GM21723 (cell line): ENCODE measurements at regions not wholly inside any gene's neighbourhood (a gene's known extent, or its start where the extent isn't known, plus 50 kb on each side); places are given as distances from the start of the nearest gene placed in this dataset.
"Not testable (repeated sequence)": the region's sequence is repeated elsewhere in the genome, so short reads cannot be mapped to it uniquely, and the experiment has no call there.

Source experiments
- ATAC-seq: cut with Tn5 transposase; IDR thresholded peaks from one replicate; pipeline ENCODE4 v1.9.1; 2021; ENCODE audit warnings: mild to moderate bottlenecking, moderate library complexity; ENCODE audit not compliant: unreplicated experiment

- no peak for ATAC-seq
Observed at GRCh38 chr22:19599626-19600243, 75.5 kb upstream of the CLDN5 start.

GRCh38 chr22:19603346-19603745 is 79.1 kb upstream of the CLDN5 start:
- not testable (repeated sequence) for ATAC-seq

- ATAC-seq, result no peak
Observed at GRCh38 chr22:19603767-19604166, 79.6 kb upstream of the CLDN5 start.

GRCh38 chr22:19604711-19605268 is 80.6 kb upstream of the CLDN5 start:
- no peak for ATAC-seq

GRCh38 chr22:19605508-19606331 is 81.5 kb upstream of the CLDN5 start:
- ATAC-seq, result no peak

- no peak for ATAC-seq
Observed at GRCh38 chr22:19606332-19607191, 82.4 kb upstream of the CLDN5 start.

- no peak for ATAC-seq
Observed at GRCh38 chr22:19607192-19608002, 83.2 kb upstream of the CLDN5 start.

GRCh38 chr22:19608003-19608690 is 83.9 kb upstream of the CLDN5 start:
- ATAC-seq, result no peak

- ATAC-seq, result not testable (repeated sequence)
Observed at GRCh38 chr22:19609753-19610152, 85.5 kb upstream of the CLDN5 start.

- no peak for ATAC-seq
Observed at GRCh38 chr22:19610518-19611253, 86.5 kb upstream of the CLDN5 start.

GRCh38 chr22:19611590-19611989 is 87.4 kb upstream of the CLDN5 start:
- ATAC-seq, result no peak

GRCh38 chr22:19612866-19613572 is 88.8 kb upstream of the CLDN5 start:
- ATAC-seq, result no peak

GRCh38 chr22:19614536-19614863 is 90.3 kb upstream of the CLDN5 start:
- ATAC-seq, result no peak

- ATAC-seq, result no peak
Observed at GRCh38 chr22:19615001-19615461, 90.8 kb upstream of the CLDN5 start.

- ATAC-seq, result no peak
Observed at GRCh38 chr22:19615867-19616581, 91.8 kb upstream of the CLDN5 start.

- no peak for ATAC-seq
Observed at GRCh38 chr22:19619144-19620009, 94.9 kb upstream of the SEPTIN5 start.
